LNCaP clone FGC (cell line): ENCODE measurements at regions not wholly inside any gene's neighbourhood (a gene's known extent, or its start where the extent isn't known, plus 50 kb on each side); places are given as distances from the start of the nearest gene placed in this dataset.

Source experiments
- DNase-seq: peaks from one replicate; pipeline ENCODE4 v3.0.0-alpha.2; 2011; ENCODE audit warnings: low read depth
- H3K4me3 ChIP-seq: 2 replicates; pipeline ENCODE4 v1.5.1; 2011; ENCODE audit warnings: mild to moderate bottlenecking, low read depth, low read length, control low read depth
- CTCF ChIP-seq: IDR thresholded peaks from 2 replicates; pipeline ENCODE4 v1.5.1; 2012; ENCODE audit warnings: mild to moderate bottlenecking; ENCODE audit not compliant: control insufficient read depth, insufficient read depth; ENCODE audit errors: extremely low read depth

GRCh38 chr10:84988011-84988410 is 659.6 kb downstream of the CCSER2 start:
- DNase-seq: no peak
- H3K4me3 ChIP-seq: no peak overlapping the region
- no peak for TF ChIP-seq CTCF

- no peak for DNase-seq
These were observed 662.3 kb downstream of the CCSER2 start for GRCh38 chr10:84990713-84991112.

GRCh38 chr10:84991301-84991700 is 662.9 kb downstream of the CCSER2 start:
- no peak for DNase-seq
- no peak overlapping the region for H3K4me3 ChIP-seq
- TF ChIP-seq CTCF: no peak

More at GRCh38 chr10:84990713-84991112, 662.3 kb downstream of the CCSER2 start:
- no peak for TF ChIP-seq CTCF
- no peak overlapping the region for H3K4me3 ChIP-seq

GRCh38 chr10:84993251-84994035 is 665.1 kb downstream of the CCSER2 start:
- no peak for TF ChIP-seq CTCF
- no peak overlapping the region for H3K4me3 ChIP-seq
- DNase-seq: no peak

GRCh38 chr10:84994722-84995121 is 666.3 kb downstream of the CCSER2 start:
- no peak overlapping the region for H3K4me3 ChIP-seq
- no peak for DNase-seq
- no peak for TF ChIP-seq CTCF

GRCh38 chr10:84996580-84996979 is 668.2 kb downstream of the CCSER2 start:
- no peak for TF ChIP-seq CTCF
- no peak for DNase-seq
- H3K4me3 ChIP-seq: no peak overlapping the region

- H3K4me3 ChIP-seq: no peak overlapping the region
- TF ChIP-seq CTCF: no peak
These were observed 669.5 kb downstream of the CCSER2 start for GRCh38 chr10:84997870-84998269.

More at GRCh38 chr10:84997870-84998269, 669.5 kb downstream of the CCSER2 start:
- no peak for DNase-seq
